ENCODE measurements at regions not wholly inside any gene's neighbourhood (a gene's known extent, or its start where the extent isn't known, plus 50 kb on each side); places are given as distances from the start of the nearest gene placed in this dataset.

DNA sequence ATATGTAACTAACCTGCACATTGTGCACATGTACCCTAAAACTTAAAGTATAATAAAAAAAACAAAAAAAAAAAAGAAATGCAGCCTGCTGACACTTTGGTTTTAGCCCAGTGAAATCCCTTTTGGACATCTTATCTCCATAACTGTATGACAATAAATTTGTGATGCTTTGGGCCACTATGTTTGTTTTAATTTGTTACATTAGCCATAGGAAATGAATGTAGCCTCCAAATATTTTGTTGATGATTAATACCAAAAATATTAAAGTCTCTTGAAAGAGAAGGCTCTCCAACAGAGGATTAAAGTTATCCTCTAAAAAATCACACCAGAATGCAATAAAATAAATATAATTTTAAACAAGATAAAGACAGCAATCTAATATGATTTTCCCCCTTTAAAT is 852.7 kb upstream of the SLIT2 start:
- TF ChIP-seq, protein P1, sequence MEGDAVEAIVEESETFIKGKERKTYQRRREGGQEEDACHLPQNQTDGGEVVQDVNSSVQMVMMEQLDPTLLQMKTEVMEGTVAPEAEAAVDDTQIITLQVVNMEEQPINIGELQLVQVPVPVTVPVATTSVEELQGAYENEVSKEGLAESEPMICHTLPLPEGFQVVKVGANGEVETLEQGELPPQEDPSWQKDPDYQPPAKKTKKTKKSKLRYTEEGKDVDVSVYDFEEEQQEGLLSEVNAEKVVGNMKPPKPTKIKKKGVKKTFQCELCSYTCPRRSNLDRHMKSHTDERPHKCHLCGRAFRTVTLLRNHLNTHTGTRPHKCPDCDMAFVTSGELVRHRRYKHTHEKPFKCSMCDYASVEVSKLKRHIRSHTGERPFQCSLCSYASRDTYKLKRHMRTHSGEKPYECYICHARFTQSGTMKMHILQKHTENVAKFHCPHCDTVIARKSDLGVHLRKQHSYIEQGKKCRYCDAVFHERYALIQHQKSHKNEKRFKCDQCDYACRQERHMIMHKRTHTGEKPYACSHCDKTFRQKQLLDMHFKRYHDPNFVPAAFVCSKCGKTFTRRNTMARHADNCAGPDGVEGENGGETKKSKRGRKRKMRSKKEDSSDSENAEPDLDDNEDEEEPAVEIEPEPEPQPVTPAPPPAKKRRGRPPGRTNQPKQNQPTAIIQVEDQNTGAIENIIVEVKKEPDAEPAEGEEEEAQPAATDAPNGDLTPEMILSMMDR (IDR thresholded peaks at IDR 0.05; ENCODE audit: low read depth, low read length, poor library complexity, severe bottlenecking) = no peak
- no peak for TF ChIP-seq EZH2phosphoT487 (IDR thresholded peaks at IDR 0.05; ENCODE audit: borderline replicate concordance, low read length)

Data from DOHH2 (cell line).